H1 (cell line): ENCODE measurements at regions not wholly inside any gene's neighbourhood (a gene's known extent, or its start where the extent isn't known, plus 50 kb on each side); places are given as distances from the start of the nearest gene placed in this dataset.

Source experiments
- CBX5 ChIP-seq: fragments of 300-800, 300-1000 bp; sonication (generic); IDR thresholded peaks from 2 replicates; pipeline ENCODE4 v1.7.1; 2016; ENCODE audit warnings: antibody characterized with exemption, low read length, low read depth
- CEBPB ChIP-seq: IDR thresholded peaks from 2 replicates; pipeline ENCODE4 v1.6.1; 2012; ENCODE audit warnings: low read depth, low read length
- CHD1 ChIP-seq: IDR thresholded peaks from 2 replicates; pipeline ENCODE4 v1.6.1; 2012; ENCODE audit warnings: low read depth, low read length, improper control_type of control experiment
- NANOG ChIP-seq: IDR thresholded peaks from 2 replicates; pipeline ENCODE4 v1.6.1; 2011; ENCODE audit warnings: low read length, low read depth, mild to moderate bottlenecking, inconsistent platforms; ENCODE audit not compliant: insufficient read depth, poor library complexity, severe bottlenecking
- POU5F1 ChIP-seq: IDR thresholded peaks from 2 replicates; pipeline ENCODE4 v1.6.1; 2011; ENCODE audit warnings: low read depth, mild to moderate bottlenecking, low read length, moderate library complexity
- SIX5 ChIP-seq: IDR thresholded peaks from 2 replicates; pipeline ENCODE4 v1.6.1; 2011; ENCODE audit warnings: mild to moderate bottlenecking, low read depth, low read length
- SP4 ChIP-seq: IDR thresholded peaks from 2 replicates; pipeline ENCODE4 v1.6.1; 2012; ENCODE audit warnings: low read length, inconsistent platforms
- SRF ChIP-seq: IDR thresholded peaks from 2 replicates; pipeline ENCODE4 v1.6.1; 2011; ENCODE audit warnings: mild to moderate bottlenecking, low read depth, low read length, moderate library complexity
- SUZ12 ChIP-seq: fragments of 200-600 bp; sonication (generic); IDR thresholded peaks from 2 replicates; pipeline ENCODE4 v1.6.1; 2012; ENCODE audit warnings: mild to moderate bottlenecking, inconsistent platforms, low read length, moderate library complexity, mixed read lengths
- TAF1 ChIP-seq: IDR thresholded peaks from 2 replicates; pipeline ENCODE4 v1.6.1; 2011; ENCODE audit warnings: mild to moderate bottlenecking, low read depth, low read length
- ZNF274 ChIP-seq: IDR thresholded peaks from 2 replicates; pipeline ENCODE4 v1.7.0; 2012; ENCODE audit warnings: low read length, borderline replicate concordance; ENCODE audit errors: extremely low read depth
- TF ChIP-seq, protein P1 (sequence below): fragments of 300-600 bp; sonication (generic); IDR thresholded peaks from 2 replicates; pipeline ENCODE4 v1.7.1; 2012; ENCODE audit warnings: low read length, moderate library complexity, mild to moderate bottlenecking, inconsistent platforms; ENCODE audit not compliant: insufficient replicate concordance

DNA sequence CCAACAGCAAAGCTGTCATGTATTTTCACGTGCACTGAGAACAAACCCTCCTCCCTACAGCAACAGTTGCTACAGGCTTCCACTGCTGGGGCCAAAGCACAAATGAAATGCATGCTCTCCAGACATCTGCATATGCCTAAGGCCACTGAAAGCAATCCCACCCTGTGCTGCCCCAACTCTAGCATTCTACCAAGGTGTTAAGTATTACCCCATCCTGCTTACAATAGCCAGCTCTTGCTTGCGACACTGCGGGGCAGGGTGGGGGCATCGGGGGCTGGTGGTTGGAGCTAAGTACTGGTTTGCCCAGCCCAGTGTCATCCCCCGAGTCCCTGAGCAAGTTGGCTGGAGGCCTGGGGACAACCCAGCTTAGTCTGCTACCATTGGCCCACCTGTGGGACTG, 742.5 kb downstream of the TDRD15 start (continued):
- TF ChIP-seq, protein P1, sequence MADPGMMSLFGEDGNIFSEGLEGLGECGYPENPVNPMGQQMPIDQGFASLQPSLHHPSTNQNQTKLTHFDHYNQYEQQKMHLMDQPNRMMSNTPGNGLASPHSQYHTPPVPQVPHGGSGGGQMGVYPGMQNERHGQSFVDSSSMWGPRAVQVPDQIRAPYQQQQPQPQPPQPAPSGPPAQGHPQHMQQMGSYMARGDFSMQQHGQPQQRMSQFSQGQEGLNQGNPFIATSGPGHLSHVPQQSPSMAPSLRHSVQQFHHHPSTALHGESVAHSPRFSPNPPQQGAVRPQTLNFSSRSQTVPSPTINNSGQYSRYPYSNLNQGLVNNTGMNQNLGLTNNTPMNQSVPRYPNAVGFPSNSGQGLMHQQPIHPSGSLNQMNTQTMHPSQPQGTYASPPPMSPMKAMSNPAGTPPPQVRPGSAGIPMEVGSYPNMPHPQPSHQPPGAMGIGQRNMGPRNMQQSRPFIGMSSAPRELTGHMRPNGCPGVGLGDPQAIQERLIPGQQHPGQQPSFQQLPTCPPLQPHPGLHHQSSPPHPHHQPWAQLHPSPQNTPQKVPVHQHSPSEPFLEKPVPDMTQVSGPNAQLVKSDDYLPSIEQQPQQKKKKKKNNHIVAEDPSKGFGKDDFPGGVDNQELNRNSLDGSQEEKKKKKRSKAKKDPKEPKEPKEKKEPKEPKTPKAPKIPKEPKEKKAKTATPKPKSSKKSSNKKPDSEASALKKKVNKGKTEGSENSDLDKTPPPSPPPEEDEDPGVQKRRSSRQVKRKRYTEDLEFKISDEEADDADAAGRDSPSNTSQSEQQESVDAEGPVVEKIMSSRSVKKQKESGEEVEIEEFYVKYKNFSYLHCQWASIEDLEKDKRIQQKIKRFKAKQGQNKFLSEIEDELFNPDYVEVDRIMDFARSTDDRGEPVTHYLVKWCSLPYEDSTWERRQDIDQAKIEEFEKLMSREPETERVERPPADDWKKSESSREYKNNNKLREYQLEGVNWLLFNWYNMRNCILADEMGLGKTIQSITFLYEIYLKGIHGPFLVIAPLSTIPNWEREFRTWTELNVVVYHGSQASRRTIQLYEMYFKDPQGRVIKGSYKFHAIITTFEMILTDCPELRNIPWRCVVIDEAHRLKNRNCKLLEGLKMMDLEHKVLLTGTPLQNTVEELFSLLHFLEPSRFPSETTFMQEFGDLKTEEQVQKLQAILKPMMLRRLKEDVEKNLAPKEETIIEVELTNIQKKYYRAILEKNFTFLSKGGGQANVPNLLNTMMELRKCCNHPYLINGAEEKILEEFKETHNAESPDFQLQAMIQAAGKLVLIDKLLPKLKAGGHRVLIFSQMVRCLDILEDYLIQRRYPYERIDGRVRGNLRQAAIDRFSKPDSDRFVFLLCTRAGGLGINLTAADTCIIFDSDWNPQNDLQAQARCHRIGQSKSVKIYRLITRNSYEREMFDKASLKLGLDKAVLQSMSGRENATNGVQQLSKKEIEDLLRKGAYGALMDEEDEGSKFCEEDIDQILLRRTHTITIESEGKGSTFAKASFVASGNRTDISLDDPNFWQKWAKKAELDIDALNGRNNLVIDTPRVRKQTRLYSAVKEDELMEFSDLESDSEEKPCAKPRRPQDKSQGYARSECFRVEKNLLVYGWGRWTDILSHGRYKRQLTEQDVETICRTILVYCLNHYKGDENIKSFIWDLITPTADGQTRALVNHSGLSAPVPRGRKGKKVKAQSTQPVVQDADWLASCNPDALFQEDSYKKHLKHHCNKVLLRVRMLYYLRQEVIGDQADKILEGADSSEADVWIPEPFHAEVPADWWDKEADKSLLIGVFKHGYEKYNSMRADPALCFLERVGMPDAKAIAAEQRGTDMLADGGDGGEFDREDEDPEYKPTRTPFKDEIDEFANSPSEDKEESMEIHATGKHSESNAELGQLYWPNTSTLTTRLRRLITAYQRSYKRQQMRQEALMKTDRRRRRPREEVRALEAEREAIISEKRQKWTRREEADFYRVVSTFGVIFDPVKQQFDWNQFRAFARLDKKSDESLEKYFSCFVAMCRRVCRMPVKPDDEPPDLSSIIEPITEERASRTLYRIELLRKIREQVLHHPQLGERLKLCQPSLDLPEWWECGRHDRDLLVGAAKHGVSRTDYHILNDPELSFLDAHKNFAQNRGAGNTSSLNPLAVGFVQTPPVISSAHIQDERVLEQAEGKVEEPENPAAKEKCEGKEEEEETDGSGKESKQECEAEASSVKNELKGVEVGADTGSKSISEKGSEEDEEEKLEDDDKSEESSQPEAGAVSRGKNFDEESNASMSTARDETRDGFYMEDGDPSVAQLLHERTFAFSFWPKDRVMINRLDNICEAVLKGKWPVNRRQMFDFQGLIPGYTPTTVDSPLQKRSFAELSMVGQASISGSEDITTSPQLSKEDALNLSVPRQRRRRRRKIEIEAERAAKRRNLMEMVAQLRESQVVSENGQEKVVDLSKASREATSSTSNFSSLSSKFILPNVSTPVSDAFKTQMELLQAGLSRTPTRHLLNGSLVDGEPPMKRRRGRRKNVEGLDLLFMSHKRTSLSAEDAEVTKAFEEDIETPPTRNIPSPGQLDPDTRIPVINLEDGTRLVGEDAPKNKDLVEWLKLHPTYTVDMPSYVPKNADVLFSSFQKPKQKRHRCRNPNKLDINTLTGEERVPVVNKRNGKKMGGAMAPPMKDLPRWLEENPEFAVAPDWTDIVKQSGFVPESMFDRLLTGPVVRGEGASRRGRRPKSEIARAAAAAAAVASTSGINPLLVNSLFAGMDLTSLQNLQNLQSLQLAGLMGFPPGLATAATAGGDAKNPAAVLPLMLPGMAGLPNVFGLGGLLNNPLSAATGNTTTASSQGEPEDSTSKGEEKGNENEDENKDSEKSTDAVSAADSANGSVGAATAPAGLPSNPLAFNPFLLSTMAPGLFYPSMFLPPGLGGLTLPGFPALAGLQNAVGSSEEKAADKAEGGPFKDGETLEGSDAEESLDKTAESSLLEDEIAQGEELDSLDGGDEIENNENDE, result no peak
- no peak for TF ChIP-seq SP4
- no peak for TF ChIP-seq TAF1
- TF ChIP-seq ZNF274, result no peak
- no peak for TF ChIP-seq CBX5
- no peak for TF ChIP-seq SRF
- no peak for TF ChIP-seq SIX5
- no peak for TF ChIP-seq CEBPB
- no peak for TF ChIP-seq SUZ12
- TF ChIP-seq CHD1, result no peak
- TF ChIP-seq NANOG, result no peak
- no peak for TF ChIP-seq POU5F1
